HG02798 (cell line): ENCODE measurements at regions not wholly inside any gene's neighbourhood (a gene's known extent, or its start where the extent isn't known, plus 50 kb on each side); places are given as distances from the start of the nearest gene placed in this dataset.

Source experiments
- ATAC-seq: cut with Tn5 transposase; IDR thresholded peaks from one replicate; pipeline ENCODE4 v1.9.1; 2021; ENCODE audit warnings: mild to moderate bottlenecking; ENCODE audit not compliant: unreplicated experiment, poor library complexity

DNA sequence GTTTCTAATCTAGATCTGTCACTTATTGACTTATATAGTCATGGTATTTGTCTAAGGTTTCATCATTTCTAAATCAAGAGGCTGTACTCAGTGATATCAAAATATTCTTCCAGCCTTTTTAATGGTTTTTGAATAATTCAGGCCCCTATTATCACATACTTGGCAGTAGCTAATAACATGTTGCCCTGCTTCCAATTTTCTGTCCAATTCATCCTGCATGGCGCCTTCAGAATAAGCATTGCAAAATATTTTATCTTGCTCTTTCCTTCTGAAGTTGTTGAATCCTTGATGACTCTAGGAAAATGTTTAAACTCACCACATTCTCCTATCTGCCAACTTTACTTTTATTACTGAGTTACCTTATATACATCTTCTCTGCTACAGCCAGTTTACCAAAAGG, 517.2 kb upstream of the B3GALT2 start:
- ATAC-seq, result no peak

GRCh38 chr1:193703121-193703520, 516.7 kb upstream of the B3GALT2 start:
- no peak for ATAC-seq

GRCh38 chr1:193701759-193702158, 515.3 kb upstream of the B3GALT2 start:
- ATAC-seq, result no peak

- ATAC-seq, result no peak
Observed at GRCh38 chr1:193700710-193701355, 514.4 kb upstream of the B3GALT2 start.

DNA sequence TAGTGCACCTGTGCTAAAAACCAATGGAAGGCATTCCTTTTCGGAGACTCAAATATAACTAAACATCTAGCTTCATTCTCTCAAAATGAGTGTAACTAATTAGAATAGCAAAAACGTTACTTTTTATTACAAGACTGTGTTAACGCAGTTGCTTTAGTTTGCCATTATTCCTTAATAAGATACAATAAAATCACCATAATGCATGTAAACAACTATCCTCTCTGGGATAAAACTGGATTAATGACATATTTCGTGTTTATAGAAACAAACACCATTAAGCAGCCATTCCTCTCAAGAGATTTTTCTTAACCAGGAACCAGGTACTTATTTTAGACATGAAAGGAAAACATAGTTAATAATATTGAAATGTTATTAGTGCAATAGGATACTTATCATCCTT, 512.8 kb upstream of the B3GALT2 start:
- ATAC-seq, result no peak

GRCh38 chr1:193697776-193698175, 511.4 kb upstream of the B3GALT2 start:
- no peak for ATAC-seq

DNA sequence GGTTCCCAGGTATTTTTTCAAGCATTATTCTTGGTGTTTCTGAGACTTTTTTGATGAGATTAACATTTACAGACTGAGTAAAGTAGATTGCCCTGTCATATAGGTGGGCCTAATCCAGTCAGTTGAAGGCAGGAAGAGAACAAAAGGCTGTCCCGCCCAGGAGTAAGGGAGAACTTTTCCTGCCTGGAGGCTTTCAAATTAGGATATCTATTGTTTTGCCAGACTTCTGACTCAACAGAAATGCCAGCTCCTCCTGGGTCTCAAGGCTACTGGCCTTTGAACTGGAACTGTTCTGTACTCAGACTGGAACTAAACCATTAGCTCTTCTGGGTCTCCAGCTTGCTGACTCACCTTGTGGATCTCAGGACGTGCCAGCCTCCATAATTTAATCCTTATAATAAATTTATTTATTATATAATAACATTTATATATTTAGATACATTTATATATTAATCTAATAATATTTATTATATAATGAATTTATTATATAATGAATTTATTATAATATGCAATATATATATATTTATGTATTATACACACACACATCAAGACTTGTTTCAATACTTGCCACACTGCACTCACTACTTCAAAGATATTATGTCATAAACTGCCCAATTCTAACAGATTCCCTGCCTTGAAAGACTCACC, 510.8 kb upstream of the B3GALT2 start:
- no peak for ATAC-seq

- no peak for ATAC-seq
Observed at GRCh38 chr1:193694741-193695140, 508.3 kb upstream of the B3GALT2 start.

- ATAC-seq, result no peak
Observed at GRCh38 chr1:193685986-193686385, 499.6 kb upstream of the B3GALT2 start.

- ATAC-seq, result no peak
Observed at GRCh38 chr1:193681422-193681821, 495.0 kb upstream of the B3GALT2 start.

GRCh38 chr1:193680924-193681316, 494.5 kb upstream of the B3GALT2 start:
- ATAC-seq, result no peak

- no peak for ATAC-seq
Observed at GRCh38 chr1:193680247-193680923, 494.0 kb upstream of the B3GALT2 start.

GRCh38 chr1:193677874-193678273, 491.5 kb upstream of the B3GALT2 start:
- ATAC-seq, result no peak

DNA sequence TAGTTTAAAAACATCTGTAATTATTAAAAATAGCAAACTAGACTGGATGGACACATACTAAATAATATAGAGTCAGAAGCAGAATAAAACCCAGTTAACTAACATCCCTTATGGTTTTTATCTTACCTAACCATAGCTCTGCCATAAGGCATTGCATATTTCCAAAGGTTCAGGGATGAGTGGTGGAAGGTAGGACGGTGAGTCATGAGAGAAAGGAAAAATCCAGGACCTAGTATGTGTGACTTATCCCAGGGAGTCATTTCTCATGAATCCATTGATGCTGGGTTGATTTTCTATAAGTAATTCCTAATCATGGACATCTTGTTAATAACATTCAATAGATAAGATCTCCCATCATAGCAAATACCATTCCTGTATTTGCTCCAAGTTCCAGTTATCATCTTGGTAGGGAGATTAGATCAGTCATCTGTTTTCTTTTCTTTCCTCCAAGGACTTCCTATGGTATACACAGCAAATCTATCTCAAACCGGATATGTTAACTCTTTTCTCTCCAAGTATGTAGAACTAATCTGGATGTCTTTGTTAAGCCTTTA, 490.7 kb upstream of the B3GALT2 start:
- no peak for ATAC-seq

- no peak for ATAC-seq
Observed at GRCh38 chr1:193674292-193674944, 488.0 kb upstream of the B3GALT2 start.

DNA sequence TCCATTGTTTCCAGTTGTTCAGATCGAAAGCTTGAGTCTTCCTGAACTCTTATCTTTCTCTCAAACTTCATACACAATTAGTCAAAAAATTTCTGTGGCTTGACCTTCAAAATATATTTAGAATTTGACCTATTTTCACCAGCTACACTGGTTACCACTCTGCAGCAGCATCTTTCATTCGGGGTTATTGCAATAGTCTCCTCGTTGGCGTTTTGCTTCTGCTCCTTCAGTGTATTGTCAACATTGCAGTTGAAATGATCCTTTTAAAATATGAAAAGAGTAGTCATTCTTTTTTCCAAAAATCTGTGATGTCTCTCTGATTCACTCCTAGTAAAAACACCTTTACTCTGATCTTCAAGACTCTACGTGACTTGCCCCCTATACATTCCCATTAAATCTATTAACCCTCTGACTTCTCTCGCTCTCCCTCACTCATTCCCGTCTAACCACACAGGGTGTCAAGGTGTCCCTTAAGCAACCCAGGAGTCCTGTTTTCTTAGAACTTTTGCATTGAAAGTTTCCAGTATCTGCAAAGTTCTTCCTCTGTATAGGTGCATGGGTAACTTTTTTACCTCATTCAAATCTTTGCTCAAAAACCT, 480.2 kb upstream of the B3GALT2 start:
- ATAC-seq, result no peak

DNA sequence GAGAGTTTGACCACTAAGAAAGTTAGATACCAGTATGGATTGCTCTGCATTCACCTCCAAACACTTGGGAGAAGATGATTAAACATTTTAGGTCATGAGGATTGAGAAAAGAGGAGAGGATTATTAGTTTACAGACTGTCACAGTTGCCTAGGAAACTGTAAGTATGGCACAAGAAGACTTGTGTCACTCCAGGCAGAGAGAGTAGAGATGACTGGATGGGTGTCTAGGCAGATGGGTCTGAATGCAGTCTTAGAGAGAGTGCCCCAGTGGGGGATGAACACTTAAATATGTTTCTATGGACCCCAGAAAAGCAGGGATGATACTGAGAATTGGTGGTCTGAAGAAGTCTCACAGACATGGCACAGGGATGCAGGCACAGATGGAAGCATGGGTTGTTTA, 477.6 kb upstream of the B3GALT2 start:
- no peak for ATAC-seq

DNA sequence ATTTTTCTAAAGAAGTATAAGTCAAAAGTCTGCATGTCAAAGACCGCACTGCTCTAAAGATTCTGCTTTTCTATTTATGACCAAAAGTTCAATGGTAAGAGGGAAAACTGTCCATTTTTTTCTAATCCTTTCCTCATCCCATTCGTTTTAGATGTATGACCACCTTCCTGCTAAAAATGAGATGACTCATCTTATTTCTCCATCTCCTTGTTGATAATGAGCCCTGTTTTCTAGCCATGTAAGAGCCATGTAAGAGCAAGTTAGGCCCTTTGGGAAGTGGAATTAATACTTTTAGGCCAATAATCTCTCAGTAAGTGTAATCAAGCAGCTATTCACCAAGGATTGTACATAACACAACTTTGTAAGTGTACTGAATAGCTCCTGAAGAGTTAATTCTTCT, 475.6 kb upstream of the B3GALT2 start:
- ATAC-seq, result no peak

DNA sequence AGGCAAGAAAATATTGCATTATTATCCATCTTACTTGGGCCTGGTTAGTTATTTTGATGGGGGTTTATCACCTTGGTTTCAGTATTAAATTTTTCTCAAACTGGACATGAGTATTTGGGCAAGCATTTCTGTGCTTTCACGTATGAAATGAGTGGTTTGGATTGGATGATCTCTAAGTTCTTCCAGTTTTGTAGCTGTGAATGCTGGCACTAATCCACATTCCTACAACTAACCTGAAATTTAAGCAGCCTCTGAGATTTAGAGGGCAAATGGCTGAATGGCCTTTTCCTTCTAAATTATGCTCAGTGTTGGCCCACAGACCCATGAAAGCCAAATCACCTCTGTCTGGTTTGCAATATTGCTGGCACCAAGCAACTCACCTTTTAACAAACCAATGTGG, 475.0 kb upstream of the B3GALT2 start:
- no peak for ATAC-seq

DNA sequence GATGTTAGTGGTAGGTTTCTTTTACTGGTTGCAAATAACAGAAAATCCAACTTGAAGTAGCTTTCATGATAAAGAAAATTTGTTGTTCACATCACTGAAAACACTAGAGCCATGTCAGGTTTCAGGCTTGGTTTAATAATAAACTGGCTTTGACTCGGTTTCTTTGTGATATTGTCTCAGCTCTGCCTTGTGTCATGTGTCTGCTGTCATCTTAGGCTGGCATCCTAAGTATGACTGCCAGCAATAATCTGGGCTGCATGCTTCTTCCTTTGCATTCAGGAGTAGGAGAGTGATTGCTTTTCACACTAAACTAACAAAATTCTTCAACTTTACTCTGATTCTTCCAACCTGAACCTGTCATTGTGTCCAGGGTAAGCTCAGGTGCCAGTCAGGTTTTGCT, 474.0 kb upstream of the B3GALT2 start:
- ATAC-seq, result no peak

GRCh38 chr1:193658691-193659090, 472.3 kb upstream of the B3GALT2 start:
- ATAC-seq, result no peak
